ENCODE measurements at regions not wholly inside any gene's neighbourhood (a gene's known extent, or its start where the extent isn't known, plus 50 kb on each side); places are given as distances from the start of the nearest gene placed in this dataset.

DNA sequence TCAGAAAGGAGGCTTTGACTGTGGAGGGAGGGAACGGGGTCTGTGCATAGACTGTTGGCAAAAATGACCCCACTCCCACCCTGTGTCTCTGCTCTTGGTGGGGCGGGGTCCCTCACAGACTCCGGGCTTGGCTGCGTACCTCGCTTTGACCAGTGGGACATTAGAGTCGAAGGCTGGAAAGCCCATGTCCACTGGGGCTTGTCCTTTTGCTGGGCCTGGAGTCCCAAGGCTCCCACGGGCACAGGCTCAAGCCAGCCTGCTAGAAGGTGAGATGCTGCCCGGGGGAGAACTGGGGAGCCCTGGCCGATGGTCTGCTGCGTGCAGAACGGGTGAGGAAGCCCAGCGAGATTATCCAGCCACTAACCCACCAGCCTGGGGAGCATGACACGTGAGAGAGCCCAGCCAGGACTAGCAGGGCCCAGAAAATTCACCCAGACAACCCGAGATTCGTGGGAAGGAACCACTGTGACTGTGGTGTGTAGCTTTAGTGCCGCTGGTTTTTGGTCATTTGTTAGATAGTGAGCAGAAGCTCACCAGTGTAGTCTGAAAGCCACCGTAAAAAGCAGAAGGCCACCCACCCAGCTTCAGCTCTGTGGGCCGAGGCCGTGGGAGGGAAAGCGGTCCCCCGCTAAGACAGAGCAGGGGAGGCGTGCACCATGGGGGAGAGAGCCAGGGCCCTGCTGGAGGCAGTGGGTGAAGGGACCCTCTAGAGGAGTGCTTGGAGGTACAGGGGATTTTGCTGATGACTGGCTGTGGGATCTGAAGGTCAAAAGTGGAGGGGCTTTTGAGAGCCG is 78.3 kb upstream of the C1orf174 start:
- Histone ChIP-seq H3K9ac (ENCODE audit: low read depth, low read length) (no peak overlapping the region), H3K36me3 (ENCODE audit: insufficient read depth, low read length) (no peaks in the 10 kb centered on the region), H3K4me3 (ENCODE audit: low read length) (no peak overlapping the region), H3K27me3 (ENCODE audit: insufficient read depth, low read length) (no peaks in the 10 kb centered on the region), H3K27ac (ENCODE audit: low read depth, low read length) (no peak overlapping the region), H3K9me3 (ENCODE audit: insufficient read depth, low read depth, low read length) (no peaks in the 10 kb centered on the region), H3K4me1 (ENCODE audit: insufficient read depth, low read length) (no peaks in the 10 kb centered on the region)
- 91% methylated on average over 23 of the region's 23 CpGs for WGBS

DNA sequence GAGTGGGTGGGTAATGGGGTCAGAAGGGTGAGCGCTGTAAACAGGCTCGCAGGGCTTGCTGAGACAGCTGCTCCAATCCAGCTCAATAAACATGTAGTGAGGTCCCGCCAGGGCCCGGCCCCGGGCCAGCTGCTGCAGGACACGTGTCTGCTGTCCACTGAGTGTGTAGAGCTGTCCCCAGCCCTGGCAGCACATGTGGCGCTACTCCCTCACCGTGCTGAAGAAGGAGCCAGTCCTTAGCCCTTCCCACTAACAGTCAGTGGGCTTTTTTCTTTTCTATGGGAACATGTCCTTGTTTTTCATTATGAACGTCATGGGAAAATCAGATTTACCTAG is 78.9 kb upstream of the C1orf174 start:
- H3K36me3 ChIP-seq (ENCODE audit: insufficient read depth, low read length), result no peaks in the 10 kb centered on the region
- no peaks in the 10 kb centered on the region for H3K27me3 ChIP-seq (ENCODE audit: insufficient read depth, low read length)
- H3K4me3 ChIP-seq (ENCODE audit: low read length), result no peak overlapping the region
- no peaks in the 10 kb centered on the region for H3K9me3 ChIP-seq (ENCODE audit: insufficient read depth, low read depth, low read length)
- 94% methylated on average over 9 of the region's 9 CpGs for WGBS
- H3K4me1 ChIP-seq (ENCODE audit: insufficient read depth, low read length), result no peaks in the 10 kb centered on the region
- H3K9ac ChIP-seq (ENCODE audit: low read depth, low read length), result no peak overlapping the region
- no peak overlapping the region for H3K27ac ChIP-seq (ENCODE audit: low read depth, low read length)

- no peak overlapping the region for H3K4me3 ChIP-seq (ENCODE audit: low read length)
- WGBS, result 86% methylated on average over 5 of the region's 5 CpGs
- H3K27me3 ChIP-seq (ENCODE audit: insufficient read depth, low read length), result no peaks in the 10 kb centered on the region
- H3K9me3 ChIP-seq (ENCODE audit: insufficient read depth, low read depth, low read length), result no peaks in the 10 kb centered on the region
- H3K9ac ChIP-seq (ENCODE audit: low read depth, low read length), result no peak overlapping the region
- no peaks in the 10 kb centered on the region for H3K4me1 ChIP-seq (ENCODE audit: insufficient read depth, low read length)
- no peak overlapping the region for H3K27ac ChIP-seq (ENCODE audit: low read depth, low read length)
- H3K36me3 ChIP-seq (ENCODE audit: insufficient read depth, low read length), result no peaks in the 10 kb centered on the region
These were observed 81.2 kb upstream of the C1orf174 start for GRCh38 chr1:3981261-3981660.

- H3K9me3 ChIP-seq (ENCODE audit: insufficient read depth, low read depth, low read length), result no peaks in the 10 kb centered on the region
- no peaks in the 10 kb centered on the region for H3K4me1 ChIP-seq (ENCODE audit: insufficient read depth, low read length)
- WGBS, result 89% methylated on average over 12 of the region's 12 CpGs
- no peak overlapping the region for H3K9ac ChIP-seq (ENCODE audit: low read depth, low read length)
- H3K4me3 ChIP-seq (ENCODE audit: low read length), result no peak overlapping the region
- H3K36me3 ChIP-seq (ENCODE audit: insufficient read depth, low read length), result no peaks in the 10 kb centered on the region
- no peak overlapping the region for H3K27ac ChIP-seq (ENCODE audit: low read depth, low read length)
- H3K27me3 ChIP-seq (ENCODE audit: insufficient read depth, low read length), result no peaks in the 10 kb centered on the region
These were observed 81.9 kb upstream of the C1orf174 start for GRCh38 chr1:3981746-3982505.

DNA sequence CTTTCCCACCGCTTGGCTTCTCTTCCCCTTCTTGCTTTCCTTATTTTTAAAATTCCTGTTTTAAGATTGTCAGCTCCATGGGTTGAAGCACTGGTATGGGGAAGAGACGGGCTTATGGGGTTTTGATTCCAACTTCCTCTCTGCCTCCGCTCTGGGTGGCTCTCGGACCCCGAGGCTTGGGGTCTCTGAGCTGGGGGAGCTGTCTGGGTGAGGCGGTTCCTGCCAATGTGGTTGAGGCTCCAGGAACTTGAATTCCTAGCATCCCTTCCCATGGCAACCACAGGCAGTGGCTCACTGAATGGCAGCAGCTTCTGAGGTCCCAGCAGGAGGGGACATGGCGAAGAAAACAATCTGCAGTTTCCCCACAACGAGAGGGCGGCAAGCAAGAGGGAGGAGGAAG is 83.1 kb upstream of the C1orf174 start:
- Histone ChIP-seq H3K4me3 (ENCODE audit: low read length) (no peak overlapping the region), H3K36me3 (ENCODE audit: insufficient read depth, low read length) (no peaks in the 10 kb centered on the region), H3K9ac (ENCODE audit: low read depth, low read length) (no peak overlapping the region), H3K4me1 (ENCODE audit: insufficient read depth, low read length) (no peaks in the 10 kb centered on the region), H3K9me3 (ENCODE audit: insufficient read depth, low read depth, low read length) (no peaks in the 10 kb centered on the region), H3K27me3 (ENCODE audit: insufficient read depth, low read length) (no peaks in the 10 kb centered on the region), H3K27ac (ENCODE audit: low read depth, low read length) (no peak overlapping the region)
- 76% methylated on average over 8 of the region's 9 CpGs for WGBS

- Histone ChIP-seq H3K4me1 (ENCODE audit: insufficient read depth, low read length) (no peaks in the 10 kb centered on the region), H3K9me3 (ENCODE audit: insufficient read depth, low read depth, low read length) (no peaks in the 10 kb centered on the region), H3K4me3 (ENCODE audit: low read length) (no peak overlapping the region), H3K27me3 (ENCODE audit: insufficient read depth, low read length) (no peaks in the 10 kb centered on the region), H3K9ac (ENCODE audit: low read depth, low read length) (no peak overlapping the region), H3K27ac (ENCODE audit: low read depth, low read length) (no peak overlapping the region), H3K36me3 (ENCODE audit: insufficient read depth, low read length) (no peaks in the 10 kb centered on the region)
- 94% methylated on average over 13 of the region's 13 CpGs for WGBS
These were observed 84.5 kb upstream of the C1orf174 start for GRCh38 chr1:3984586-3984985.

GRCh38 chr1:3986686-3987218 is 86.7 kb upstream of the C1orf174 start:
- Histone ChIP-seq H3K9me3 (ENCODE audit: insufficient read depth, low read depth, low read length) (no peaks in the 10 kb centered on the region), H3K4me1 (ENCODE audit: insufficient read depth, low read length) (no peaks in the 10 kb centered on the region), H3K9ac (ENCODE audit: low read depth, low read length) (no peak overlapping the region), H3K27ac (ENCODE audit: low read depth, low read length) (no peak overlapping the region), H3K27me3 (ENCODE audit: insufficient read depth, low read length) (no peaks in the 10 kb centered on the region), H3K4me3 (ENCODE audit: low read length) (no peak overlapping the region), H3K36me3 (ENCODE audit: insufficient read depth, low read length) (no peaks in the 10 kb centered on the region)
- WGBS, result 90% methylated on average over 13 of the region's 13 CpGs

- Histone ChIP-seq H3K9ac (ENCODE audit: low read depth, low read length) (no peak overlapping the region), H3K4me3 (ENCODE audit: low read length) (no peak overlapping the region), H3K4me1 (ENCODE audit: insufficient read depth, low read length) (no peaks in the 10 kb centered on the region), H3K36me3 (ENCODE audit: insufficient read depth, low read length) (no peaks in the 10 kb centered on the region), H3K9me3 (ENCODE audit: insufficient read depth, low read depth, low read length) (no peaks in the 10 kb centered on the region), H3K27me3 (ENCODE audit: insufficient read depth, low read length) (no peaks in the 10 kb centered on the region), H3K27ac (ENCODE audit: low read depth, low read length) (no peak overlapping the region)
- WGBS, result 87% methylated on average over 2 of the region's 2 CpGs
These were observed 87.7 kb upstream of the C1orf174 start for GRCh38 chr1:3987669-3988235.

DNA sequence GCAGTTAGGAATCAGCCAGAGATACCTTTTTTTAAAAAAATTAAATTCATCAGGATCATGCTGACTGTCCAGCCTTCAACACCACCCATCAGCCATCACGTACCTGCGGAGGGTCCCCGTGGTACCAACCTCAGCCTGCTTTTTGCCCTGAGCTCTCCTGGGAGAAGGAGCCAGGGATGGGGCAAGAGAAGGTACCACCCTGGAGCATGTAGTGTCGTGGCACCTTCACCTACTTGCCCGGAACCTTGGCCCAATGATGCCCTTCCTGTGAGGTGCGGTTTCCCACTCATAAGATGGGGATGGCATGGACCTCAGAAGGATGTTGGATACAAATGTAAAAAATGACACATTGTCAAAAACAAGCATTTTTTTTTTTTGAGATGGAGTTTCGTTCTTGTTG is 88.4 kb upstream of the C1orf174 start:
- Histone ChIP-seq H3K4me3 (ENCODE audit: low read length) (no peak overlapping the region), H3K27me3 (ENCODE audit: insufficient read depth, low read length) (no peaks in the 10 kb centered on the region), H3K36me3 (ENCODE audit: insufficient read depth, low read length) (no peaks in the 10 kb centered on the region), H3K4me1 (ENCODE audit: insufficient read depth, low read length) (no peaks in the 10 kb centered on the region), H3K9ac (ENCODE audit: low read depth, low read length) (no peak overlapping the region), H3K9me3 (ENCODE audit: insufficient read depth, low read depth, low read length) (no peaks in the 10 kb centered on the region), H3K27ac (ENCODE audit: low read depth, low read length) (no peak overlapping the region)
- 98% methylated on average over 7 of the region's 7 CpGs for WGBS

GRCh38 chr1:3989465-3989864 is 89.4 kb upstream of the C1orf174 start:
- no peak overlapping the region for H3K9ac ChIP-seq (ENCODE audit: low read depth, low read length)
- no peaks in the 10 kb centered on the region for H3K4me1 ChIP-seq (ENCODE audit: insufficient read depth, low read length)
- no peaks in the 10 kb centered on the region for H3K27me3 ChIP-seq (ENCODE audit: insufficient read depth, low read length)
- no peak overlapping the region for H3K4me3 ChIP-seq (ENCODE audit: low read length)
- no peaks in the 10 kb centered on the region for H3K9me3 ChIP-seq (ENCODE audit: insufficient read depth, low read depth, low read length)
- H3K27ac ChIP-seq (ENCODE audit: low read depth, low read length), result no peak overlapping the region
- 90% methylated on average over 2 of the region's 2 CpGs for WGBS
- H3K36me3 ChIP-seq (ENCODE audit: insufficient read depth, low read length), result no peaks in the 10 kb centered on the region

DNA sequence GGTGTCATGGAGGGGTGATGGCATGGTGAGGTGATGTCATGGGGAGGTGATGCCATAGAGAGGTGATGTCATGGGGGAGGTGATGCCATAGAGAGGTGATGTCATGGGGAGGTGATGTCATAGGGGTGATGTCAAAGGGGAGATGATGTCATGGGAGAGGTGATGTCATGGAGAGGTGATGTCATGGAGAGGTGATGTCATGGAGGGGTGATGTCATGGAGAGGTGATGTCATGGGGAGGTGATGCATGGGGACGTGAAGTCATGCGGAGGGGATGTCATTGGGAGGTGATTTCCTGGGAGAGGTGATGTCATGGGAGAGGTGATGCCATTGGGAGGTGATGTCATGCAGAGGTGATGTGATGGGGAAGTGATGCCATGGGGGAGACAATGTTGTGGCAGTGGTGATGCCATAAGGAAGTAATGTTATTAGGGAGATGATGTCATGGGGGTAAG is 92.1 kb upstream of the C1orf174 start:
- Histone ChIP-seq H3K4me3 (ENCODE audit: low read length) (no peak overlapping the region), H3K9me3 (ENCODE audit: insufficient read depth, low read depth, low read length) (no peaks in the 10 kb centered on the region), H3K27ac (ENCODE audit: low read depth, low read length) (no peak overlapping the region), H3K4me1 (ENCODE audit: insufficient read depth, low read length) (no peaks in the 10 kb centered on the region), H3K27me3 (ENCODE audit: insufficient read depth, low read length) (no peaks in the 10 kb centered on the region), H3K9ac (ENCODE audit: low read depth, low read length) (no peak overlapping the region), H3K36me3 (ENCODE audit: insufficient read depth, low read length) (no peaks in the 10 kb centered on the region)
- 91% methylated on average over 2 of the region's 2 CpGs for WGBS
